ENCODE measurements at regions not wholly inside any gene's neighbourhood (a gene's known extent, or its start where the extent isn't known, plus 50 kb on each side); places are given as distances from the start of the nearest gene placed in this dataset.

GRCh38 chr16:58863761-58864160, 129.6 kb upstream of the GOT2 start:
- TF ChIP-seq EP300 (conservative IDR thresholded peaks at IDR 0.05; ENCODE audit: poor library complexity, severe bottlenecking) (no peak), REST (IDR thresholded peaks at IDR 0.05; ENCODE audit: borderline replicate concordance) (no peak), CTCF (IDR thresholded peaks at IDR 0.05; ENCODE audit: poor library complexity, severe bottlenecking) (no peak), RAD21 (conservative IDR thresholded peaks at IDR 0.05) (no peak), EZH2 (IDR thresholded peaks at IDR 0.05; ENCODE audit: borderline replicate concordance, insufficient read depth, low read length, poor library complexity, severe bottlenecking) (no peak), TAF1 (IDR thresholded peaks at IDR 0.05; ENCODE audit: low read depth) (no peak), POLR2AphosphoS5 (IDR thresholded peaks at IDR 0.05) (no peak), SMC3 (conservative IDR thresholded peaks at IDR 0.05; ENCODE audit: poor library complexity) (no peak)

All from neural cell (in vitro differentiated cells).